Ishikawa (cell line): ENCODE measurements at regions not wholly inside any gene's neighbourhood (a gene's known extent, or its start where the extent isn't known, plus 50 kb on each side); places are given as distances from the start of the nearest gene placed in this dataset.

Source experiments
- CEBPB ChIP-seq: IDR thresholded peaks from 2 replicates; pipeline ENCODE4 v1.6.1; 2012
- CREB1 ChIP-seq: IDR thresholded peaks from 2 replicates; pipeline ENCODE4 v1.6.1; 2012; ENCODE audit warnings: low read depth
- EGR1 ChIP-seq: IDR thresholded peaks from 2 replicates; pipeline ENCODE4 v1.6.1; 2012
- EP300 ChIP-seq: IDR thresholded peaks from 2 replicates; pipeline ENCODE4 v1.6.1; 2012; ENCODE audit warnings: borderline replicate concordance
- FOXM1 ChIP-seq: IDR thresholded peaks from 2 replicates; pipeline ENCODE4 v1.6.1; 2012; ENCODE audit warnings: low read depth, borderline replicate concordance
- NFIC ChIP-seq: IDR thresholded peaks from 2 replicates; pipeline ENCODE4 v1.6.1; 2012
- RAD21 ChIP-seq: IDR thresholded peaks from 2 replicates; pipeline ENCODE4 v1.6.1; 2012; ENCODE audit warnings: low read depth
- TAF1 ChIP-seq: IDR thresholded peaks from 2 replicates; pipeline ENCODE4 v1.6.1; 2012; ENCODE audit warnings: low read depth, mild to moderate bottlenecking
- TCF12 ChIP-seq: IDR thresholded peaks from 2 replicates; pipeline ENCODE4 v1.6.1; 2012; ENCODE audit warnings: low read depth
- TEAD4 ChIP-seq: IDR thresholded peaks from 2 replicates; pipeline ENCODE4 v1.6.1; 2012
- USF1 ChIP-seq: IDR thresholded peaks from 2 replicates; pipeline ENCODE4 v1.6.1; 2012
- YY1 ChIP-seq: IDR thresholded peaks from 2 replicates; pipeline ENCODE4 v1.6.1; 2012; ENCODE audit warnings: low read depth
- ZBTB7A ChIP-seq: IDR thresholded peaks from 2 replicates; pipeline ENCODE4 v1.6.1; 2012; ENCODE audit warnings: low read depth
- TF ChIP-seq, protein P1 (sequence below): IDR thresholded peaks from 2 replicates; pipeline ENCODE4 v1.6.1; 2012
- TF ChIP-seq, protein P2 (sequence below): IDR thresholded peaks from 2 replicates; pipeline ENCODE4 v1.6.1; 2012; ENCODE audit warnings: low read depth, mild to moderate bottlenecking

DNA sequence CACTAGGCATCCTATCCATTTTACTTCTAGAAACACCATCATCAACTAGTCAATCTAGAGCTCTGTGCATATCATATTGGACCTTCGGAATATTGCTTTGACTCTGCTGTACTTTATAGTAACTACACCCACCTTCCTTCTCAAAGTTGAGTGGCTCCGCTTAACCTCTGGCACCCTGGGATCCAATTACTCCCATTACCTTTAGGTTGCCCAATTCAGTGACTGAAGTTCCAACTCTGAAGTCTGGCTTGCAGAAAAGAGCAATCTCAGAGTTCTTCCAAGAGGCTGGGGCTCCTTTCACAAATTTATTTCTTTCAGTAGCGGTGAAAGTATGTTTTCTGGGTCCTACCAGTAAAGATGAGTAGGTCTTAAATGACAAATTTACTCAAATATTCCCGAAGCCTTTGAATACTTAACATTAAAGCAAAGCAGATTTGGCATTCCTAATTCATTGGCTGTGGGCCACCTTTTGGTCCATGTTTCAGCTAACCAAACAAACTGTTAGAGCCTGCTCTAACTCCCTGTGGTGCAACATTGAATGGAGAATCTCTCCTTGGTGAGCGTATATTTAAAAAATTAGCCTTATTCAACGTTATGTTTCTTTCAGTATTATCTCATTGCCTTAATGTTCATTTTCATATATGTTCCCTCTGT, 1215.8 kb downstream of the RAPGEF2 start:
- TF ChIP-seq NFIC (0 out of 2 replicates have a peak, but pooled peaks have one; percentile 3), CEBPB (0 out of 2 replicates have a peak, but pooled peaks have one; percentile 24), TEAD4 (no peak)

- TF ChIP-seq RAD21, result no peak
- no peak for TF ChIP-seq TEAD4
- 0 out of 2 replicates have a peak, but pooled peaks have one; percentile 3 for TF ChIP-seq NFIC
- no peak for TF ChIP-seq CREB1
- no peak for TF ChIP-seq ZBTB7A
- no peak for TF ChIP-seq CEBPB
- no peak for TF ChIP-seq USF1
Observed at GRCh38 chr4:160319221-160319867, 1216.5 kb downstream of the RAPGEF2 start.

DNA sequence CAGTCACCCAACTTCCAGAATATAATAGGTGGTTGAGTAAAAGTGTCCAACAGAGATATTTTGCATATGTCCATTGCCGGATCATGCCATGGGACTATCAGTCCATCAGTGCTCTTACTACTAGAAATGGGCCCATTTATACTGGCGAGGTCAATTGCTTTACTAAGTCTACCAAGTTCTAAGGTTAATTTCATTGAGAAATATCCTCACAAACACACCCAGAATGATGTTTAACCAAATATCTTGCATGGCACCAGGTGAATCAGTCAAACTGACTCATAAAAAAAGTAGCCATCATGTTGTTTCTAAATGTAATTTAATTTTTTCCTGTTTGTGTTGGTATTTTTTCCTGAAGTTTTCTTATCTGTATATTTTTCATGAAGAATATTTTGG, 1217.0 kb downstream of the RAPGEF2 start:
- TF ChIP-seq, protein P1, sequence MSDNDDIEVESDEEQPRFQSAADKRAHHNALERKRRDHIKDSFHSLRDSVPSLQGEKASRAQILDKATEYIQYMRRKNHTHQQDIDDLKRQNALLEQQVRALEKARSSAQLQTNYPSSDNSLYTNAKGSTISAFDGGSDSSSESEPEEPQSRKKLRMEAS, result no peak
- no peak for TF ChIP-seq RAD21
- TF ChIP-seq NFIC, result no peak
- no peak for TF ChIP-seq CREB1
- no peak for TF ChIP-seq YY1
- TF ChIP-seq EP300, result no peak
- TF ChIP-seq USF1, result no peak
- no peak for TF ChIP-seq TEAD4
- TF ChIP-seq, protein P2, sequence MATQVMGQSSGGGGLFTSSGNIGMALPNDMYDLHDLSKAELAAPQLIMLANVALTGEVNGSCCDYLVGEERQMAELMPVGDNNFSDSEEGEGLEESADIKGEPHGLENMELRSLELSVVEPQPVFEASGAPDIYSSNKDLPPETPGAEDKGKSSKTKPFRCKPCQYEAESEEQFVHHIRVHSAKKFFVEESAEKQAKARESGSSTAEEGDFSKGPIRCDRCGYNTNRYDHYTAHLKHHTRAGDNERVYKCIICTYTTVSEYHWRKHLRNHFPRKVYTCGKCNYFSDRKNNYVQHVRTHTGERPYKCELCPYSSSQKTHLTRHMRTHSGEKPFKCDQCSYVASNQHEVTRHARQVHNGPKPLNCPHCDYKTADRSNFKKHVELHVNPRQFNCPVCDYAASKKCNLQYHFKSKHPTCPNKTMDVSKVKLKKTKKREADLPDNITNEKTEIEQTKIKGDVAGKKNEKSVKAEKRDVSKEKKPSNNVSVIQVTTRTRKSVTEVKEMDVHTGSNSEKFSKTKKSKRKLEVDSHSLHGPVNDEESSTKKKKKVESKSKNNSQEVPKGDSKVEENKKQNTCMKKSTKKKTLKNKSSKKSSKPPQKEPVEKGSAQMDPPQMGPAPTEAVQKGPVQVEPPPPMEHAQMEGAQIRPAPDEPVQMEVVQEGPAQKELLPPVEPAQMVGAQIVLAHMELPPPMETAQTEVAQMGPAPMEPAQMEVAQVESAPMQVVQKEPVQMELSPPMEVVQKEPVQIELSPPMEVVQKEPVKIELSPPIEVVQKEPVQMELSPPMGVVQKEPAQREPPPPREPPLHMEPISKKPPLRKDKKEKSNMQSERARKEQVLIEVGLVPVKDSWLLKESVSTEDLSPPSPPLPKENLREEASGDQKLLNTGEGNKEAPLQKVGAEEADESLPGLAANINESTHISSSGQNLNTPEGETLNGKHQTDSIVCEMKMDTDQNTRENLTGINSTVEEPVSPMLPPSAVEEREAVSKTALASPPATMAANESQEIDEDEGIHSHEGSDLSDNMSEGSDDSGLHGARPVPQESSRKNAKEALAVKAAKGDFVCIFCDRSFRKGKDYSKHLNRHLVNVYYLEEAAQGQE, result no peak

GRCh38 chr4:160326110-160326509, 1223.2 kb downstream of the RAPGEF2 start:
- TF ChIP-seq, protein P2, result no peak
- TF ChIP-seq FOXM1 (no peak), TAF1 (no peak), EGR1 (no peak)

GRCh38 chr4:160347197-160347596, 1244.3 kb downstream of the RAPGEF2 start:
- TF ChIP-seq NFIC (no peak), FOXM1 (no peak), RAD21 (no peak), USF1 (no peak), YY1 (no peak), EGR1 (no peak), CEBPB (no peak), CREB1 (no peak), TCF12 (no peak), TAF1 (no peak), TEAD4 (no peak), EP300 (no peak), ZBTB7A (no peak)
- TF ChIP-seq, protein P1, result no peak
- TF ChIP-seq, protein P2, result no peak
